OCI-LY7 (cell line): ENCODE measurements at regions not wholly inside any gene's neighbourhood (a gene's known extent, or its start where the extent isn't known, plus 50 kb on each side); places are given as distances from the start of the nearest gene placed in this dataset.
"Not testable (repeated sequence)": the region's sequence is repeated elsewhere in the genome, so short reads cannot be mapped to it uniquely, and the experiment has no call there.

Experiments used
- CTCF ChIP-seq: fragments of 200-600 bp; sonication (generic); conservative IDR thresholded peaks from 2 replicates; pipeline ENCODE4 v1.5.1; 2014; ENCODE audit warnings: mild to moderate bottlenecking, antibody characterized with exemption, low read length, moderate library complexity, mixed read lengths
- EZH2phosphoT487 ChIP-seq: fragments of 200-600 bp; sonication (generic); IDR thresholded peaks from 2 replicates; pipeline ENCODE4 v1.6.1; 2018; ENCODE audit warnings: low read depth, borderline replicate concordance, mild to moderate bottlenecking, mixed run types, antibody characterized with exemption, low read length, moderate library complexity, mixed read lengths

DNA sequence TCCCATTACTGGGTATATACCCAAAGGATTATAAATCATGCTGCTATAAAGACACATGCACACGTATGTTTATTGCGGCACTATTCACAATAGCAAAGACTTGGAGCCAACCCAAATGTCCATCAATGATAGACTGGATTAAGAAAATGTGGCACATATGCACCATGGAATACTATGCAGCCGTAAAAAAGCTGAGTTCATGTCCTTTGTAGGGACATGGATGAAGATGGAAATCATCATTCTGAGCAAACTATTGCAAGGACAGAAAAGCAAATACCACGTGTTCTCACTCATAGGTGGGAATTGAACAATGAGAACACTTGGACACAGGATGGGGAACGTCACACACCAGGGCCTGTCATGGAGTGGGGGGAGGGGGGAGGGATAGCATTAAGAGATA is 175.0 kb upstream of the FZD8 start:
- TF ChIP-seq CTCF, EZH2phosphoT487: not testable (repeated sequence)
